GM12864 (cell line): ENCODE measurements at regions not wholly inside any gene's neighbourhood (a gene's known extent, or its start where the extent isn't known, plus 50 kb on each side); places are given as distances from the start of the nearest gene placed in this dataset.

ENCODE experiments used
- DNase-seq: peaks from one replicate; pipeline ENCODE4 v3.0.0-alpha.2; 2011; ENCODE audit warnings: low read depth
- H3K4me3 ChIP-seq: 2 replicates; pipeline ENCODE4 v1.5.1; 2011; ENCODE audit warnings: mild to moderate bottlenecking, low read depth, low read length, control low read depth
- TF ChIP-seq, protein P1 (sequence below): IDR thresholded peaks from 2 replicates; pipeline ENCODE4 v1.5.1; 2011; ENCODE audit warnings: low read depth, mild to moderate bottlenecking, moderate library complexity, low read length, control low read depth, inconsistent platforms; ENCODE audit errors: missing control alignments

DNA sequence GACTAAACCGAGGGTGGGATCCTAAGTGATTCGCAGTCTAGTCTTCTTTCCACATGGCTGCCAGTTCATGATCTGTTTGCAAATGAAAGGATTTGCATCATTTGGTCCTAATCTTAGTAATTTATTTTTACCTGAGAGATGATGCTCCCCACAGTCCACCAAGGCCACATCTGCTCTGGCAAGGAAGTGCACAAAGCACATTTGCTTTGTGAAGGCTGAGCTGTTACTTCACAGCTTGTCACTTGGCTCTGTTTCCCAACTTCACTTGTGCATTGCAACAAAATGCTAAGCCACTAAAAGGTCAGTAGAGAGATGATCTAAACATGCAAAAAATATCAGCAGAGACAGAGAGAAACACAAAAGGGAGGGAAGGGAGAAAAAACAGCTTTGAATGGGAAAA lies 128.5 kb upstream of the VLDLR start:
- TF ChIP-seq, protein P1, sequence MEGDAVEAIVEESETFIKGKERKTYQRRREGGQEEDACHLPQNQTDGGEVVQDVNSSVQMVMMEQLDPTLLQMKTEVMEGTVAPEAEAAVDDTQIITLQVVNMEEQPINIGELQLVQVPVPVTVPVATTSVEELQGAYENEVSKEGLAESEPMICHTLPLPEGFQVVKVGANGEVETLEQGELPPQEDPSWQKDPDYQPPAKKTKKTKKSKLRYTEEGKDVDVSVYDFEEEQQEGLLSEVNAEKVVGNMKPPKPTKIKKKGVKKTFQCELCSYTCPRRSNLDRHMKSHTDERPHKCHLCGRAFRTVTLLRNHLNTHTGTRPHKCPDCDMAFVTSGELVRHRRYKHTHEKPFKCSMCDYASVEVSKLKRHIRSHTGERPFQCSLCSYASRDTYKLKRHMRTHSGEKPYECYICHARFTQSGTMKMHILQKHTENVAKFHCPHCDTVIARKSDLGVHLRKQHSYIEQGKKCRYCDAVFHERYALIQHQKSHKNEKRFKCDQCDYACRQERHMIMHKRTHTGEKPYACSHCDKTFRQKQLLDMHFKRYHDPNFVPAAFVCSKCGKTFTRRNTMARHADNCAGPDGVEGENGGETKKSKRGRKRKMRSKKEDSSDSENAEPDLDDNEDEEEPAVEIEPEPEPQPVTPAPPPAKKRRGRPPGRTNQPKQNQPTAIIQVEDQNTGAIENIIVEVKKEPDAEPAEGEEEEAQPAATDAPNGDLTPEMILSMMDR: no peak
- H3K4me3 ChIP-seq: no peak overlapping the region

DNA sequence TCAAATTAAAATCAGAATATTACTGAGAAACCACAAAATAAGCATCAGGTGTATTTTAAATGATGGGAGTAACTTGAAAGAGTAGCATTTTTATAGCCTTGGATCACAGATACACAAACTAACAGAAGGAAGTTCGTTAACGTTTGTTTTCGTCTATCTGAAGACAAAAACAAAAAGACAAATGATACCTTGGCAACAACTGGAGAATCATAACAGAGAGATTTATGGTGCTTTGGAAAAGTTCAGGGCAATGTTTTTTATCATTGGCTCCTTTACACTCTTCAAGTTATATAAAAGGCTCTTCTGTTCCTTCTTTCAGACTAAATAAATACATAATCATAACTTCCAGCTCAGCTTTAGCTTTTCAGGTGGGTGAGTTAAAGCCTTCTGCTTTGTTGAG lies 128.1 kb upstream of the VLDLR start:
- no peak overlapping the region for H3K4me3 ChIP-seq
- TF ChIP-seq, protein P1: no peak
- no peak for DNase-seq

More for the DNA sequence above, 128.5 kb upstream of the VLDLR start:
- no peak for DNase-seq

DNA sequence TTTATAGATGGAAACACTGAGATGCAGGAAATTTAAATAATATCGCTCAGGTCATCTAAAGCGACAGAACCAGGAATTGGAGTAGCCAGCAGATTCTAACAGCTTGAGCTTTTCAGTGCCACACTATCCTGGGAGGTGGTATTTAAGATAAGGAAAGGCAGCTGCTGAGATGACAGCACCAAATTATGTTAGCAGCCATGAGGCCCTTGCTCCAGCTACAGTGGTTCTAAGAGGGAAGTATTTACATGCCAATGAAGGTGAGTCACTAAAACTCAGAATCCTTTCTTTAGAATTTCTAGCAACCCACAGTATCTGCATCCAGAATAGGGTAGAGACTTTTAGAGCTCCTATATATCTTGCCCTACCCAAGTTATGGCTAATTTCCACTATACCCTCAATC lies 127.0 kb upstream of the VLDLR start:
- TF ChIP-seq, protein P1: no peak
- no peak for DNase-seq
- no peak overlapping the region for H3K4me3 ChIP-seq

- TF ChIP-seq, protein P1: no peak
- H3K4me3 ChIP-seq: no peak overlapping the region
- DNase-seq: no peak
These were observed 126.2 kb upstream of the VLDLR start for GRCh38 chr9:2495221-2496005.

DNA sequence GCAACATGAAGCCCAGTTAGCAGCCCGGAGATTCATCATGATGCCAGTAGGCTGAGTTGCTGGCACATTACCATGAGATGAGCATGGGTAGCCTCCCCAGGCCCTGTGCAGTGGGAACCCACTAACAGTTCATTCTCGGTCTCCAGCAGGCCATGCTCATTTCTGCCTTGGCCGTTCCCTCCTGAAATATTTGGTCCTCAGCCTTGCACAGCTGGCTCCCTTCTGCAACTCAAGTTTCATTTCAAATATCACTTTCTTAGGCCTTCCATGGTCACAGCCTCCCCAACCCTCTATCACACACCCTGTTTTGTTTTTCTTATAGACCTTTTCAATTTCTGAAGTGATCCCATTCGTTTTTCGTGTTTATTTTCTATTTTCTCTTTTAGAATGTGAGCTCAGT lies 125.4 kb upstream of the VLDLR start:
- no peak overlapping the region for H3K4me3 ChIP-seq
- TF ChIP-seq, protein P1: no peak
- no peak for DNase-seq

- TF ChIP-seq, protein P1: no peak
- no peak for DNase-seq
- H3K4me3 ChIP-seq: no peak overlapping the region
These were observed 124.7 kb upstream of the VLDLR start for GRCh38 chr9:2496934-2497333.

- TF ChIP-seq, protein P1: no peak
- DNase-seq: no peak
- H3K4me3 ChIP-seq: no peak overlapping the region
These were observed 123.8 kb upstream of the VLDLR start for GRCh38 chr9:2497666-2498400.
